ENCODE measurements at regions not wholly inside any gene's neighbourhood (a gene's known extent, or its start where the extent isn't known, plus 50 kb on each side); places are given as distances from the start of the nearest gene placed in this dataset.
"Not testable (repeated sequence)": the region's sequence is repeated elsewhere in the genome, so short reads cannot be mapped to it uniquely, and the experiment has no call there.

GRCh38 chr1:238684576-238684975, 701.8 kb upstream of the CHRM3 start:
- not testable (repeated sequence) for TF ChIP-seq CTCF (IDR thresholded peaks at IDR 0.05; ENCODE audit: borderline replicate concordance, extremely low read depth, low read length, poor library complexity, severe bottlenecking); EZH2 (IDR thresholded peaks at IDR 0.05; ENCODE audit: borderline replicate concordance, low read depth, low read length, severe bottlenecking)

Data from DND-41 (cell line).